SK-N-SH (cell line): ENCODE measurements at regions not wholly inside any gene's neighbourhood (a gene's known extent, or its start where the extent isn't known, plus 50 kb on each side); places are given as distances from the start of the nearest gene placed in this dataset.

ENCODE experiments used
- ELF1 ChIP-seq: IDR thresholded peaks from 2 replicates; pipeline ENCODE4 v1.4.0; 2012
- EZH2phosphoT487 ChIP-seq: fragments of 200-600 bp; sonication (generic); IDR thresholded peaks from 2 replicates; pipeline ENCODE4 v1.6.1; 2017; ENCODE audit warnings: low read depth, mixed run types, mild to moderate bottlenecking, antibody characterized with exemption, moderate library complexity, borderline replicate concordance
- MEF2A ChIP-seq: IDR thresholded peaks from 2 replicates; pipeline ENCODE4 v1.4.0; 2012; ENCODE audit warnings: low read depth, borderline replicate concordance
- PBX3 ChIP-seq: IDR thresholded peaks from 2 replicates; pipeline ENCODE4; 2012
- RAD21 ChIP-seq: IDR thresholded peaks from 2 replicates; pipeline ENCODE4 v1.6.1; 2012; ENCODE audit warnings: mild to moderate bottlenecking, low read length
- SIN3A ChIP-seq: IDR thresholded peaks from 2 replicates; pipeline ENCODE4 v1.6.1; 2012; ENCODE audit warnings: low read depth, mild to moderate bottlenecking, low read length, moderate library complexity, borderline replicate concordance
- YY1 ChIP-seq: IDR thresholded peaks from 2 replicates; pipeline ENCODE4 v1.4.0; 2012; ENCODE audit warnings: low read depth, mild to moderate bottlenecking
- TF ChIP-seq, protein P1 (sequence below): fragments of 200-600 bp; sonication (generic); IDR thresholded peaks from 2 replicates; pipeline ENCODE4 v1.6.1; 2017; ENCODE audit warnings: antibody characterized with exemption, mild to moderate bottlenecking, moderate library complexity

DNA sequence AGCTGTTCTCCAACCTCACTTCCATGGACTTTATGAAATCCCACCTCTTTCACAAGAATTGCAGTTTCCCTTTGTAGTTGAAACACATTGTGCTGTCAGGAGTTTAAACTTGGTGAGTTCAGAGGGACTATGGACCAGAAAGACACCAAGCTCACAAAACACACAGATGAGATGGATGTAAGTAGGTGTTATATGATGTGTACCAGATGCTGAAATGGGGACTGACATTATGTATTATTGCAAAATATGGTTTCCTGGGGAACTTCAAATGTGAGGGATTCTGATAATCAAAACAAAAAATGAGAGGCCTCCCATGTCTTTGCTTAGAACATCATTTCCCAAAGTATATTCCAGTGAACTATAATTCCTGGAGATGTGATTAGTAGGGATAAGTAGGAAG is 401.1 kb upstream of the ARID1B start:
- TF ChIP-seq PBX3: no peak
- TF ChIP-seq, protein P1, sequence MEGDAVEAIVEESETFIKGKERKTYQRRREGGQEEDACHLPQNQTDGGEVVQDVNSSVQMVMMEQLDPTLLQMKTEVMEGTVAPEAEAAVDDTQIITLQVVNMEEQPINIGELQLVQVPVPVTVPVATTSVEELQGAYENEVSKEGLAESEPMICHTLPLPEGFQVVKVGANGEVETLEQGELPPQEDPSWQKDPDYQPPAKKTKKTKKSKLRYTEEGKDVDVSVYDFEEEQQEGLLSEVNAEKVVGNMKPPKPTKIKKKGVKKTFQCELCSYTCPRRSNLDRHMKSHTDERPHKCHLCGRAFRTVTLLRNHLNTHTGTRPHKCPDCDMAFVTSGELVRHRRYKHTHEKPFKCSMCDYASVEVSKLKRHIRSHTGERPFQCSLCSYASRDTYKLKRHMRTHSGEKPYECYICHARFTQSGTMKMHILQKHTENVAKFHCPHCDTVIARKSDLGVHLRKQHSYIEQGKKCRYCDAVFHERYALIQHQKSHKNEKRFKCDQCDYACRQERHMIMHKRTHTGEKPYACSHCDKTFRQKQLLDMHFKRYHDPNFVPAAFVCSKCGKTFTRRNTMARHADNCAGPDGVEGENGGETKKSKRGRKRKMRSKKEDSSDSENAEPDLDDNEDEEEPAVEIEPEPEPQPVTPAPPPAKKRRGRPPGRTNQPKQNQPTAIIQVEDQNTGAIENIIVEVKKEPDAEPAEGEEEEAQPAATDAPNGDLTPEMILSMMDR: no peak
- no peak for TF ChIP-seq RAD21
- no peak for TF ChIP-seq SIN3A
- TF ChIP-seq MEF2A: no peak
- TF ChIP-seq EZH2phosphoT487: no peak
- TF ChIP-seq ELF1: no peak
- TF ChIP-seq YY1: no peak
